M059J (cell line): ENCODE measurements at regions not wholly inside any gene's neighbourhood (a gene's known extent, or its start where the extent isn't known, plus 50 kb on each side); places are given as distances from the start of the nearest gene placed in this dataset.

Experiments used
- DNase-seq: peaks from one replicate; pipeline ENCODE4 v3.0.0-alpha.2; 2012; ENCODE audit warnings: low read depth

- DNase-seq, result no peak
These were observed 208.5 kb upstream of the KCNN2 start for GRCh38 chr5:114153392-114153791.

GRCh38 chr5:114153833-114154232, 208.0 kb upstream of the KCNN2 start:
- DNase-seq, result no peak

DNA sequence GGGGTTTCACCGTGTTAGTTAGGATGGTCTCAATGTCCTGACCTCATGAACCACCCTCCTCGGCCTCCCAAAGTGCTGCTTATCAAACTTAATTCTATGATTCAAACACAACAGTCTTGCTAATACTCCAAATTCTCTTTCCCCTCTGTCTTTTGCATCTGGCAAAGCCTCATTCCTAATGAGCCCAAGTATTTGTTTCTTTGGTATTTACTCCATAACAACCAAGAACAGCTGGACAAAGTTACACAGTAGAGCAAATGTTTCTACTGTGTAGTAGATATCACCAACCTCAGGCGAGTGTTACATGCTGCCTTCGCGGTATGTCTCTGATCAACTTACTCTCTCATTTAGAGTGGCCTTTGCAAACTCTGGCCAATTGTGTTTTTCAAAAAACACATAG, 195.8 kb upstream of the KCNN2 start:
- no peak for DNase-seq

GRCh38 chr5:114174131-114174530, 187.7 kb upstream of the KCNN2 start:
- DNase-seq, result no peak

DNA sequence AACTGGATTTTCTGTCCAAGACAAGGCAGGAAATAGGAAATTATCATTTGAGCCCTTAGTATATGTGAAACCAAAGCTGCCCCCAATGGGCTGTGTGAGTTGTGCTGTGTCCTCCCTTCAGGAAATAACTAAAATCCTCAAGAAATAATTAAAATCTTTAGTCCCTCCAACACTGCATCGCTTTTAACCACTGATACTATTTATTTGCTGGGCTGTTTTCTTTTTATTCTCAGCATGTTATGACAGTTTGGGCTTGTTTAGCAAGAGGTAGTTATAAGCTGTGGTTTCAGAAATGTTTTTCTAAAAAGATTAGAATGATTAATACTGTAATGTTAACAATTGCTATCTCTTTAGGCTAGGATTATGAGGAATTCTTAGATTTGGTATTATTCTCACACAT, 187.0 kb upstream of the KCNN2 start:
- DNase-seq, result peak; percentile 27

- peak; percentile 62 for DNase-seq
These were observed 185.5 kb upstream of the KCNN2 start for GRCh38 chr5:114176356-114176755.

DNA sequence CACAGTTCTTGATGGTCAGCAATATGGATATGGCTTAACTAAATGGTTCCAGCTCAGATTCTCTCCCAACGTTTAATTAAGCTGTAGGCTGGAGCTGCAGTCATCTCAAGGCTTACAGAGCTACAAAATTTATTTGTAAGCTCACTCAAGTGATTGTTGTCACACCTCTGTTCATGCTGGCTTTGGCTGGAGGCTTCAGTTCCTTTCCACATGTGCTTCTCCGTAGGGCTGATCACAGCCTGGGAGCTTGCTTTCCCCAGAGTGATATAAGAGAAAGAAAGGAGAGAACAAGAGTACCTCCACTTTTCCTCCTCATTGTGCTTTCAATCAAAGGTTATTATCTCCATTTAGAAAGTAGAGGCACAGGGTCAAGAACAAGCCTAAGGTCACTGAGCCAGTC, 182.7 kb upstream of the KCNN2 start:
- no peak for DNase-seq

GRCh38 chr5:114184006-114184405, 177.9 kb upstream of the KCNN2 start:
- no peak for DNase-seq

DNA sequence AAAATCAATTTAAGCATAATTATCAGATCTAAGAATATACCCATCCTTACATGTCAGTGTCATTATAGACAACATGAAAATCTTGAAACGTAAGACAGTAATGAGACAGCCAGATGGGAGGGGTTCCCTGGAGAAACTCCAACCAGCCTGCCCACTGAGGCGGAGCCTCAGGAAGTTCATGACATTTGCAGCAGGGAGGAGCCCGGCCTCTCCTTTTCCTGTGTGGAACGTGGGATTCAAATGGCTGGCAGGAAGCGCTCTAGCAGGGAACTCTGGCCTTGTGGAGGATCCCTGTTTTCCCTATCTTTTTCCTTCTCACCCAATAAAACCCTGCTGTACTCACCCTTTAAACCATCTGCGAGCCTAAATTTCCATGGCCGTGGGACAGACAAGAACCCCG, 176.6 kb upstream of the KCNN2 start:
- peak; percentile 65 for DNase-seq

DNA sequence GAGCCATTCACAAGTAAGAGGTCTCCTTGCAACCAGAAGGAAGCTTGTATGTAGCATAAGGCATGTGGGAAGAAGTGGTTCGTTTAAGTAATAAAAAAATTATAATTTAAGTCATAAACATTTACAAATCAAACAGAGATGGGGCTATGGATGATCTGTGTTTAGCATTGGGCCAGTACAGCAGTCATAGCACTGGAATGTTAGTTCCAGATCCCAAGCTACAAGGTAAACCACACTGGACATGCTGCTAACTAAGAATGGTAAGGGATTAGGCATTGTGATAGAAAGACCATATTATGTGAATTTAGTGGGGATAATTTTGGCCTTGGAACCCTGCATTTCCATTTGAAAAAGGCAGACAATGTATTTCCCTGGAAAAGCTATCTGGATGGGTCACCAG, 170.4 kb upstream of the KCNN2 start:
- peak; percentile 38 for DNase-seq

DNA sequence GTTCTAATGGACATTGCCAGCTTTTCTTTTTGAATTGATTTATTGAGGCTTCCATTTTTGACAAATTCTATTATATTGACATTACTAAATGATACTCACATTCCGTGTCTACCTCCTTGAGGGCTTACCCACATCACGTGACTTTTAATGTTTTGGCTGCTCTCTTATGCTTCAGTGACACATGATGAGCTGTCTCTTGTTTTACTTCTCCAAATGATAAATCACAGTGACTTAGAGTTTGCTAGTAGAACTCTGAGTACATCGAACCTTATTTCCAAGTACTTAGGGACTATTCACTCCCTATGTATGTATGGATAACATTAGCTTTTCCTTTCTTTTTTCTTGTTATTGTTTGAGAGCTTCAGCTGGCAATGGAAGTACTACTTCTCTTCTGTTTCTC, 169.8 kb upstream of the KCNN2 start:
- DNase-seq, result peak; percentile 83

- DNase-seq, result no peak
These were observed 160.5 kb upstream of the KCNN2 start for GRCh38 chr5:114201332-114201731.

- DNase-seq, result no peak
These were observed 156.9 kb upstream of the KCNN2 start for GRCh38 chr5:114204923-114205322.

- DNase-seq, result no peak
These were observed 155.2 kb upstream of the KCNN2 start for GRCh38 chr5:114206640-114207039.

DNA sequence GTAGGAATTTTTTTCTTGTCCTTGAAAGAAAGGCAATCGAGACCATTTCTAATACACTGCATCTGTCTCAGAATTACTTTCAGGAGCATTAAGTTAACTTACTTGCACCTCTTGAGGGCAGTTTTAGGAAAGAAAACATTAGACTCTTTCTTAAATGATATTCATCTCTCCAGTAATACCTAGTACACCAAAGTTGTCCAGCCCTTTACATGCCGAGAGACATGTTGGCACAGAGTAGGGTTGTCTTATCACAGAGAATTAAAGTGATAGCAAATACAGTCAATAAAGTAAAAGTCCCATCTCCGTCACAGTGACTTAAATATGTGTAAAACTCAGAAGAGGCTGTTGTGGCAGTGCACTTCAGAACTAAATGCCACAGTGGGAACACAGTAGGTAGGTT, 154.3 kb upstream of the KCNN2 start:
- no peak for DNase-seq

GRCh38 chr5:114208120-114208519, 153.8 kb upstream of the KCNN2 start:
- no peak for DNase-seq

- DNase-seq, result peak; percentile 12
These were observed 153.3 kb upstream of the KCNN2 start for GRCh38 chr5:114208588-114208987.

- no peak for DNase-seq
These were observed 151.2 kb upstream of the KCNN2 start for GRCh38 chr5:114210662-114211061.

DNA sequence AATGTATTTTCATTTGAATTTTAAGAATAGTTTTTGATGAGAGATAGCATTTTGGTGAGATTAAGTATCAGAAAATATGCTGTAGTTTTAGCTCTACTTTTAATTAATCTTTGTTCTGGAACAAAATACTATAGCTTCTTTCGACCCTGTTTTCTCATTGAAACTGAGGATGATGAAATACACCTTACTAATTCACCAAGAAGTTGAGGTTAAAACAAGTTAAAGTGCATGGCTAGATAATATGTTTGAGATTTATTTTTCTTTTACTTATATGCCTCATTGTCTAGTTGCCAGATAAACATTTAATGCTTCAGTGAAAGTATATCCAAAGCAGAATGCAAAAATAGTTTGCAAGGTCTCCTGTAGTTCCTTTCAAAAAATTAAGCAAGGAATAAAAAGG, 140.1 kb upstream of the KCNN2 start:
- DNase-seq, result no peak

- peak; percentile 21 for DNase-seq
These were observed 138.0 kb upstream of the KCNN2 start for GRCh38 chr5:114223866-114224265.

DNA sequence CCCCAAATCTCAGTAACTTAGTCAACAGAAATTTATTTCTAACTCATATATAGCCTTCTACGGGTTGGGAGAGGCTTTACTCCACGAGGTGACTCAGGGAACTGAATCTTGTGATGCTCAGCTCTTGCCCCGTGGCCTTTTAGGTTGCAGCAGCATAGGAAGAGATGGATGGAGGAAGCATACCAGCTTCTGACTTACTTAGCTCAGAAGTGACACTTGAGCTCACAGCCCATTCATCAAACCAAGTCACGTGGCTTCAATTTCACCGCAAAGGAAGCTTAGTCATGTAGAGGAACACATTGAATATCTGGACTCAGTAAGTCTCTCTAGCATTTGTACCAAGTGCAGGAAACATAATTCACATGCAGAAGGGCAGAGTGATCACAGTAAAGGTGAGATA, 124.1 kb upstream of the KCNN2 start:
- DNase-seq, result peak; percentile 89

GRCh38 chr5:114238771-114239313, 123.0 kb upstream of the KCNN2 start:
- DNase-seq, result peak; percentile 22

GRCh38 chr5:114243281-114243971, 118.4 kb upstream of the KCNN2 start:
- peak; percentile 75 for DNase-seq

- no peak for DNase-seq
These were observed 117.9 kb upstream of the KCNN2 start for GRCh38 chr5:114243972-114244317.
